ENCODE measurements at regions not wholly inside any gene's neighbourhood (a gene's known extent, or its start where the extent isn't known, plus 50 kb on each side); places are given as distances from the start of the nearest gene placed in this dataset.
"Not testable (repeated sequence)": the region's sequence is repeated elsewhere in the genome, so short reads cannot be mapped to it uniquely, and the experiment has no call there.

GRCh38 chr12:90576707-90577106 is 378.3 kb downstream of the CCER1 start:
- H3K9me3 ChIP-seq (ENCODE audit: control insufficient read depth, low read length): no peaks in the 10 kb centered on the region
- H3K4me1 ChIP-seq (ENCODE audit: control insufficient read depth, insufficient read depth, low read length): no peaks in the 10 kb centered on the region
- H3K4me3 ChIP-seq (ENCODE audit: insufficient read depth, low read depth, low read length): no peak overlapping the region
- H3K27me3 ChIP-seq (ENCODE audit: control insufficient read depth, insufficient read depth, low read length, poor library complexity, severe bottlenecking): no peaks in the 10 kb centered on the region
- no peak overlapping the region for H3K27ac ChIP-seq (ENCODE audit: insufficient read depth, low read depth, low read length, poor library complexity, severe bottlenecking)
- H3K36me3 ChIP-seq (ENCODE audit: control insufficient read depth, insufficient read depth, low read length): no peaks in the 10 kb centered on the region

DNA sequence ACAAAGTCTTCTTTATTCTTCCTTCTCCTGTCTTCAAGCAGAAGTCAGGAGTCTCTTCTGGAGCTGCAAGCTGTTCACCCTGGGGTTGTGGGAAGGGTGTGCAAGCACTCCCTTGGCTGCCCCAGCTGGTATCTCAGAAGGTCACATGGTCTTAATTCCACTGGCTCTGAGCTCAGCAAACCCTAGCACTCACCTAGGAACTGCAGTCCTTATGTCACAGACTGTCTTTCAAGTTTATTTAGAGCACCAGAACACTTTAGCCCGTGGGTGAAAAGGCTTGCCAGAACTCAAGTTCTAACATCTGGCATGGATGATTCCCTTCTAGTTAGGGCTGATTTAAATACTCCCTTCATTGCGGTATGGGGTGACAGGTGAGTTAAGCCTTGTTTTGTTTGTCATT is 379.0 kb downstream of the CCER1 start:
- Histone ChIP-seq H3K9me3 (ENCODE audit: control insufficient read depth, low read length) (no peaks in the 10 kb centered on the region), H3K27me3 (ENCODE audit: control insufficient read depth, insufficient read depth, low read length, poor library complexity, severe bottlenecking) (no peaks in the 10 kb centered on the region), H3K27ac (ENCODE audit: insufficient read depth, low read depth, low read length, poor library complexity, severe bottlenecking) (no peak overlapping the region), H3K4me1 (ENCODE audit: control insufficient read depth, insufficient read depth, low read length) (no peaks in the 10 kb centered on the region), H3K4me3 (ENCODE audit: insufficient read depth, low read depth, low read length) (no peak overlapping the region), H3K36me3 (ENCODE audit: control insufficient read depth, insufficient read depth, low read length) (no peaks in the 10 kb centered on the region)
- WGBS, 2 experiments: 83 to 92% methylated on average over 2 of the region's 2 CpGs

DNA sequence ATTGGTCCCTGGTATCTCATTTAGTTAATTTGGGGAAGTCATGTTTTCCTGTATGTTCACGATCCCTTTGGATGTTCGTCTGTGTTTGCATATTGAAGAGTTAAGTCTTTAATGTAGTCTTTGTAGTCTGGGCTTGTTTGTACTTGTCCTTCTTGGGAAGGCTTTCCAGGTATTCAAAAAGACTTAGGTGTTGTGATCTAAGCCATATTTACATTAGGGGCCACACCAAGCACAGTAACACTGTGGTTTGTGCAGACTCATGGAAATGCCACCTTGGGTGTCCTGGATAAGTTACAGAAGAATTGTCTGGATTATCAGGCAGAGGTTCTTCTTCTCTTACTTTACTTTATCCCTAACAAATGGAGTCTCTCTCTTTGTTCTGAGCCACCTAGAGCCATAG is 380.3 kb downstream of the CCER1 start:
- Histone ChIP-seq H3K4me1 (ENCODE audit: control insufficient read depth, insufficient read depth, low read length) (no peaks in the 10 kb centered on the region), H3K27ac (ENCODE audit: insufficient read depth, low read depth, low read length, poor library complexity, severe bottlenecking) (no peak overlapping the region), H3K36me3 (ENCODE audit: control insufficient read depth, insufficient read depth, low read length) (no peaks in the 10 kb centered on the region), H3K27me3 (ENCODE audit: control insufficient read depth, insufficient read depth, low read length, poor library complexity, severe bottlenecking) (no peaks in the 10 kb centered on the region), H3K9me3 (ENCODE audit: control insufficient read depth, low read length) (no peaks in the 10 kb centered on the region), H3K4me3 (ENCODE audit: insufficient read depth, low read depth, low read length) (no peak overlapping the region)
- WGBS, 2 experiments: 78 to 93% methylated on average over 2 of the region's 2 CpGs

- Histone ChIP-seq H3K9me3 (ENCODE audit: control insufficient read depth, low read length) (no peaks in the 10 kb centered on the region), H3K27me3 (ENCODE audit: control insufficient read depth, insufficient read depth, low read length, poor library complexity, severe bottlenecking) (no peaks in the 10 kb centered on the region), H3K27ac (ENCODE audit: insufficient read depth, low read depth, low read length, poor library complexity, severe bottlenecking) (no peak overlapping the region), H3K4me1 (ENCODE audit: control insufficient read depth, insufficient read depth, low read length) (no peaks in the 10 kb centered on the region), H3K4me3 (ENCODE audit: insufficient read depth, low read depth, low read length) (no peak overlapping the region), H3K36me3 (ENCODE audit: control insufficient read depth, insufficient read depth, low read length) (no peaks in the 10 kb centered on the region)
- WGBS, 2 experiments: 89% methylated on average over 1 of the region's 1 CpG; no CpG with 5 or more reads in 1 of the 2 experiments
These were observed 382.2 kb downstream of the CCER1 start for GRCh38 chr12:90572778-90573177.

DNA sequence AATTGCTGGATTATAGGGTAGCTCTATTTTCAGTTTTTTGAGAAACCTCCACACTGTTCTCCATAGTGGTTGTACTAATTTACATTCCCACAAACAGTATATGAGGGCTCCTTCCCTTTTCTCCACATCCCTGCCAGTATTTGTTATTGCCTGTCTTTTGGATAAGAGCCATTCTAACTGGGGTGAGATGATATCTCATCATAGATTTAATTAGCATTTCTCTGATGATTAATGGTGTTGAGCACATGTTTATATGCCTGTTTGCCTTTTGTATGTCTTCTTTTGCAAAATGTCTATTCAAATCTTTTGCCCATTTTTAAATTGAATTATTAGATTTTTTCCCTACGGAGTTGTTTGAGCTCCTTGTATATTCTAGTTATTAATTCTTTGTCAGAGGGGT is 385.3 kb downstream of the CCER1 start:
- Histone ChIP-seq H3K36me3 (ENCODE audit: control insufficient read depth, insufficient read depth, low read length) (no peaks in the 10 kb centered on the region), H3K4me1 (ENCODE audit: control insufficient read depth, insufficient read depth, low read length) (no peaks in the 10 kb centered on the region), H3K27ac (ENCODE audit: insufficient read depth, low read depth, low read length, poor library complexity, severe bottlenecking) (no peak overlapping the region), H3K27me3 (ENCODE audit: control insufficient read depth, insufficient read depth, low read length, poor library complexity, severe bottlenecking) (no peaks in the 10 kb centered on the region), H3K4me3 (ENCODE audit: insufficient read depth, low read depth, low read length) (no peak overlapping the region), H3K9me3 (ENCODE audit: control insufficient read depth, low read length) (no peaks in the 10 kb centered on the region)
- WGBS, 2 experiments: 100% methylated on average over 1 of the region's 1 CpG; no CpG with 5 or more reads in 1 of the 2 experiments

GRCh38 chr12:90562671-90563070 is 392.3 kb downstream of the CCER1 start:
- Histone ChIP-seq H3K9me3 (ENCODE audit: control insufficient read depth, low read length) (no peaks in the 10 kb centered on the region), H3K4me1 (ENCODE audit: control insufficient read depth, insufficient read depth, low read length) (no peaks in the 10 kb centered on the region), H3K36me3 (ENCODE audit: control insufficient read depth, insufficient read depth, low read length) (no peaks in the 10 kb centered on the region), H3K27me3 (ENCODE audit: control insufficient read depth, insufficient read depth, low read length, poor library complexity, severe bottlenecking) (no peaks in the 10 kb centered on the region), H3K4me3 (ENCODE audit: insufficient read depth, low read depth, low read length) (no peak overlapping the region), H3K27ac (ENCODE audit: insufficient read depth, low read depth, low read length, poor library complexity, severe bottlenecking) (no peak overlapping the region)

- Histone ChIP-seq H3K27ac (ENCODE audit: insufficient read depth, low read depth, low read length, poor library complexity, severe bottlenecking) (no peak overlapping the region), H3K4me1 (ENCODE audit: control insufficient read depth, insufficient read depth, low read length) (no peaks in the 10 kb centered on the region)
- 87 to 89% methylated on average over 1 of the region's 1 CpG for WGBS, 2 experiments
These were observed 406.4 kb downstream of the CCER1 start for GRCh38 chr12:90548595-90548994.

DNA sequence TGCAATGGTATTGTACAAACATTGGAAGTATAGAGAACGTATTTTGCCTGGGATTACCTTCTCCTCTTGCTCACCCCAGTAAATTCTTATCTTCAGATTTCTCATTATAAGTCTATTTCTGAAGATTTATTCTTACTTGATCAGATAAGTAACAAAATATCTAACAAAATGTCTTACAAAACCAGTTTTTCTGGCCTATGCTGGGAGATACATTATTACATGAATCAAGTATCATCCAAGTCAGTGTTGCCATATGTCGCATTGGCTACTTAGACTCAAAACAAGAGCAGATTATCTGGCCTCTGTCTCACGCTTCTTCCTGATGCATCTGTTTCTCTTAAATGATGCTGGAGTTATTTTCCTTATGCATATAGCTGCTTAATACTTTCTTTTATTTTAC is 408.5 kb downstream of the CCER1 start:
- no peak overlapping the region for H3K4me3 ChIP-seq (ENCODE audit: insufficient read depth, low read depth, low read length)
- no peaks in the 10 kb centered on the region for H3K36me3 ChIP-seq (ENCODE audit: control insufficient read depth, insufficient read depth, low read length)
- no peaks in the 10 kb centered on the region for H3K27me3 ChIP-seq (ENCODE audit: control insufficient read depth, insufficient read depth, low read length, poor library complexity, severe bottlenecking)
- WGBS, 2 experiments: 95 to 98% methylated on average over 3 of the region's 3 CpGs
- no peaks in the 10 kb centered on the region for H3K4me1 ChIP-seq (ENCODE audit: control insufficient read depth, insufficient read depth, low read length)
- no peaks in the 10 kb centered on the region for H3K9me3 ChIP-seq (ENCODE audit: control insufficient read depth, low read length)
- H3K27ac ChIP-seq (ENCODE audit: insufficient read depth, low read depth, low read length, poor library complexity, severe bottlenecking): no peak overlapping the region

More at GRCh38 chr12:90548595-90548994, 406.4 kb downstream of the CCER1 start:
- no peak overlapping the region for H3K4me3 ChIP-seq (ENCODE audit: insufficient read depth, low read depth, low read length)
- no peaks in the 10 kb centered on the region for H3K36me3 ChIP-seq (ENCODE audit: control insufficient read depth, insufficient read depth, low read length)
- H3K27me3 ChIP-seq (ENCODE audit: control insufficient read depth, insufficient read depth, low read length, poor library complexity, severe bottlenecking): no peaks in the 10 kb centered on the region
- H3K9me3 ChIP-seq (ENCODE audit: control insufficient read depth, low read length): no peaks in the 10 kb centered on the region

DNA sequence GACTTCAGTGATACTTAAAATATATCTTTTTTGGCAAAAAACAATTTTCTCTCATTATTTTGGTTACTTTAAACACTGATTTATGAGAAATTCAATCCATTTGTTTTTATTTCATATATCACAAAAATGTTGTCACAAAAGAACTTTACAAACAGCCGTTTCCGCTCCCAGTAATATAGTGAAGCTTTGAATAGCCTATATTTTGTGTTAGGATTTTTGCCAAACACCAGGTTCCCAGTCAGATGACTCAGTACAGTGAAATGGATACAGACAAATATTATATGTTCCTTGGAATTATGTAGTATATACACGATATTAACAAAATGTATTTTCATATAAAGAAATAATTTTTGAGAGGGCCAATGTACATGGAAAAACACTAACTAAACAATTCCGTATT is 411.1 kb downstream of the CCER1 start:
- Histone ChIP-seq H3K4me3 (ENCODE audit: insufficient read depth, low read depth, low read length) (no peak overlapping the region), H3K4me1 (ENCODE audit: control insufficient read depth, insufficient read depth, low read length) (no peaks in the 10 kb centered on the region), H3K36me3 (ENCODE audit: control insufficient read depth, insufficient read depth, low read length) (no peaks in the 10 kb centered on the region), H3K27ac (ENCODE audit: insufficient read depth, low read depth, low read length, poor library complexity, severe bottlenecking) (no peak overlapping the region), H3K9me3 (ENCODE audit: control insufficient read depth, low read length) (no peaks in the 10 kb centered on the region), H3K27me3 (ENCODE audit: control insufficient read depth, insufficient read depth, low read length, poor library complexity, severe bottlenecking) (no peaks in the 10 kb centered on the region)
- 93% methylated on average over 3 of the region's 4 CpGs; no CpG with 5 or more reads in 1 of the 2 experiments for WGBS, 2 experiments

- Histone ChIP-seq H3K4me3 (ENCODE audit: insufficient read depth, low read depth, low read length) (no peak overlapping the region), H3K4me1 (ENCODE audit: control insufficient read depth, insufficient read depth, low read length) (no peaks in the 10 kb centered on the region), H3K27me3 (ENCODE audit: control insufficient read depth, insufficient read depth, low read length, poor library complexity, severe bottlenecking) (no peaks in the 10 kb centered on the region), H3K9me3 (ENCODE audit: control insufficient read depth, low read length) (no peaks in the 10 kb centered on the region), H3K27ac (ENCODE audit: insufficient read depth, low read depth, low read length, poor library complexity, severe bottlenecking) (no peak overlapping the region), H3K36me3 (ENCODE audit: control insufficient read depth, insufficient read depth, low read length) (no peaks in the 10 kb centered on the region)
- WGBS, 2 experiments: 100% methylated on average over 1 of the region's 1 CpG; no CpG with 5 or more reads in 1 of the 2 experiments
These were observed 411.6 kb downstream of the CCER1 start for GRCh38 chr12:90543374-90543773.

- not testable (repeated sequence) for H3K4me3 ChIP-seq (ENCODE audit: insufficient read depth, low read depth, low read length); H3K9me3 ChIP-seq (ENCODE audit: control insufficient read depth, low read length); H3K27me3 ChIP-seq (ENCODE audit: control insufficient read depth, insufficient read depth, low read length, poor library complexity, severe bottlenecking); H3K27ac ChIP-seq (ENCODE audit: insufficient read depth, low read depth, low read length, poor library complexity, severe bottlenecking); H3K36me3 ChIP-seq (ENCODE audit: control insufficient read depth, insufficient read depth, low read length); H3K4me1 ChIP-seq (ENCODE audit: control insufficient read depth, insufficient read depth, low read length)
- no CpG with 5 or more reads among the region's 1 CpG for WGBS, 2 experiments
These were observed 412.1 kb downstream of the CCER1 start for GRCh38 chr12:90542852-90543251.
